ENCODE measurements at regions not wholly inside any gene's neighbourhood (a gene's known extent, or its start where the extent isn't known, plus 50 kb on each side); places are given as distances from the start of the nearest gene placed in this dataset.
"Not testable (repeated sequence)": the region's sequence is repeated elsewhere in the genome, so short reads cannot be mapped to it uniquely, and the experiment has no call there.

GRCh38 chr18:71294201-71294600, 1005.4 kb downstream of the SOCS6 start:
- not testable (repeated sequence) for TF ChIP-seq FOXS1 (CRISPR knock-in tag; IDR thresholded peaks at IDR 0.05); HOXB13 (CRISPR knock-in tag; IDR thresholded peaks at IDR 0.05; ENCODE audit: low read depth); BHLHE40 (IDR thresholded peaks at IDR 0.05; ENCODE audit: low read depth, low read length); CTCF (IDR thresholded peaks at IDR 0.05); SMC3 (IDR thresholded peaks at IDR 0.05)
